SK-MEL-5 (cell line): ENCODE measurements at regions not wholly inside any gene's neighbourhood (a gene's known extent, or its start where the extent isn't known, plus 50 kb on each side); places are given as distances from the start of the nearest gene placed in this dataset.

Source experiments
- DNase-seq: peaks from one replicate; pipeline ENCODE4 v3.0.0-alpha.2; 2016; ENCODE audit warnings: low read depth, low spot score
- in situ Hi-C: cut with HindIII; loops from 2 replicates; pipeline ENCODE4 v1.10.0; 2016; ENCODE audit warnings: low sequenced_read_pairs, high pct_unique_total_duplicates, low pct_unique_long_range_greater_than_20kb

DNA sequence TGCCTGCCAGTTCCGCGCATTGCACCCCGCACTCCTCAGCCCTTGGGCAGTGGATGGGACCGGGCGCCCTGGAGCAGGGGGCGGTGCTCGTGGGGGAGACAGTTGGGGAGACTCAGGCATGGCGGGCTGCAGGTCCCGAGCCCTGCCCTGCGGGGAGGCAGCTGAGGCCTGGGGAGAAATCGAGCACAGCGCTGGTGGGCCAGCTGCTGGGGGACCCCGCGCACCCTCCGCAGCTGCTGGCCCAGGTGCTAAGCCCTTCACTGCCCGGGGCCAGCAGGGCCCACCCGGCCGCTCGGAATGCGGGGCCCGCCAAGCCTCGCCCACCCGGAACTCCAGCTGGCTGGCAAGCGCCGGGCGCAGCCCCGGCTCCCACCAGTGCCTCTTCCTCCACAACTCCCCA, 488.8 kb upstream of the CHST9 start:
- DNase-seq: no peak
- in situ Hi-C loops: no loop called here

DNA sequence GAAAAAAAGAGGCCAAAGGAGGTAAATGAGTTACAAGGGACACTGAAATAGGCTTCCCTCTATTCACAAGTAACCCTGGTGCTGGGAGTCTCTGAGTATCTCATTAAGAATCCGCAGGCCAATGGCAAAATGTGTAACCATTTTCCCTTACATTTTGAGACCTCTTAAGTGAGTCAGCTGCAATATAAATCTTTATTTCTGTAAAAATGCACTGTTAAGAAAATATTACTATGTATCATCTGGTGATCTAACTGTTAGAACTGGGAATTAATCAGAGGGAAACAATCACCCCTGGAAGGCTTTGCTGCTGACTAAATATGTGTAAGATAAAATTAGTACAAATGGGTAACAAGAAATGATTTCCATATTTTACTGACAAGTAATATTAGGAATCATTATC, 483.1 kb upstream of the CHST9 start:
- in situ Hi-C loops: no loop called here
- no peak for DNase-seq

DNA sequence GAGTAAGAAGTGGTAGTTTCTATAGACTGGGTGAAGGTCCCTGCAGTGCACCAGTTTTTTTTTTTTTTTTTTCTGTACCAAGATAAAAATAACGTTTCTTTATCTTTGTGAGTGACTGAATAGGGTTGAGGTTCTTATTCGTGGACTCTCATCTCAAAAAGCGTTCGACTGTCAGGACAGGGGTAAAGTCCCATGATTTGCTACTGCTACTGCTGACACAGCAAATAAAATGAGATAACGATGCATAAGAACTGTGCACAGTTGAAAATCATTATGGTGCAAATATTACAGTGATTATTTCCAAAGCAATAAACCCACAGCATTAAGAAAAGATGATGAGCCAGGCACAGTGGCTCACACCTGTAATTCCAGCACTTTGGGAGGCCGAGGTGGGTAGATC, 482.0 kb upstream of the CHST9 start:
- no peak for DNase-seq
- in situ Hi-C loops: no loop called here

DNA sequence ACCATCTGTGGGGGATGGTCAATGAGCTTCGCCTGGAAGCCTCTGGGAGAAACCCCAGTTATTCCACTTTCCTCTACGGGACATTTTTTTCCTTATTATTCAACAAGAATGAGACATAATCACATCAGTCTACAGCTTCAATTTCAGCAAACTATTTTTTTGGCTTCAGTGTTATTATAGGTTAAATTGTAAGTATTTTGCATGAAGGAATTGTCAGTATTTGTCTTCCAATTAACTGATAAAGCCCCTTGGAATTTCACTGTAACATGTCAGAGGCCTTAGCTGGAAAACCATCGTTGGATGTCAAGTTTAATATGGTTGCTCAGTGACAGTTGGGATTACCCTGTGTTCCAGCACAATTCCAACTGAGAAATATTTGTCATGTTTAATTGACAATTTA, 480.9 kb upstream of the CHST9 start:
- in situ Hi-C loops: no loop called here
- DNase-seq: no peak

DNA sequence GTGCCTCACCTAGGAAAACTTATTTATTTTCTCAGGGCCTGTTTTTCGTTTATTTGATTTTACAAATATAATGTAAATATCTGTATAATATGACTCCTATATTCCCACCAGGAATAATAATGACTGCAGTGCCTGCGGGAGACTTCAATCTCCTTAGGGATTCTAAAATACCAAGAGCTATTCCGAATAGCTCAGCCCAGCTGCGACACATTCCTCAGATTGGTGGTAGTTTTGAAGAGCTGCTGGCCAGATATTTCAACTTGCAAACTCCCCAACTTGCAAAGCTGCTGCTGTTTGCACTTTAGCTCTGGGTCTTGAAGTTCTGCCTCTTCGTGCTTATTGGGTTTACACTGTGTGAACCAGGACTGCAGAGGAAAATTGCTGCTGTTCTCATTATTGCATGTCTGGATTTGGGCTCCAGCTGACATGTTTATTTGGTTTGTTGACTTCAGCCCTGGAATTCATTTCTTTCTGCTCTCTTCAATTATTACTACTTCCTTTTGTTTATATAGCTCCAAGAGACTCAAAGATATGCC, 480.2 kb upstream of the CHST9 start:
- DNase-seq: no peak
- in situ Hi-C loops: no loop called here

DNA sequence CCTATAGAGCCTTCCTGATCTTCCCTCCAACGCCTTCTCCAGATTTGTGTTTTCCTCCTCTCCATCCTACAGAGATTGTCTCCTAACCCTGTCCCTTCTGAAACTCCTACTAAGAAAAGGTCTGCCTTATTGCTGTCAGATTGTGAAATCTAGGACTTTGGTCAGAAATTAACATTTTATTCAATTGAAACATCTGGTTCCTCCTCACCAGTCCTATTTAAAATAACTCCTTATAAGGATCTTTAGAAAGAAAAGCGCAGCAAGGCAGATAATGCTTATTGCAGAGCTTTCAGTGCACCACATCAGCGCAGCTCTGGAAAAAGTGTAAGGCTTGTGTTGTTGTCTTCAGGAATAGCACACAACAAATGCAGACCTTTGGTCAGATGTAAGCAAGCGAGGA, 477.8 kb upstream of the CHST9 start:
- no peak for DNase-seq
- in situ Hi-C loops: no loop called here

DNA sequence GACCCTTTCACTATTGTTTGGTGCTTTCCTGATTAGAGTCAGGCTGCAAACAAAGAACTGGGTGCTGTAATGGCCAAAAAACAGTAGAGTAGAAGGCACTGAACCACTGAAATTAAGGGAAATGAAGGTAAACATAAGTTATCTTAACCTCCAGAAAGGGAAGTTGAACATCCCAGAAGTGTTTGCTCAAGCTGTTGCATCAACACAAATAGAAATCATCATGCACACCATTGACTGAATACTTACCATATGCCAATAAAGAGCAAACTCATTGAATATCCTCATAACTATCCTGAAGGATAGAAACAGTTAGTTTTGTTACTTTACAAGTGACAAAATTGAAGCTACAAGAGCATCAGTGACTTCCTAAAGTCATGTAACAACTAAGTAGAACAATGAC, 477.4 kb upstream of the CHST9 start:
- in situ Hi-C loops: no loop called here
- no peak for DNase-seq

DNA sequence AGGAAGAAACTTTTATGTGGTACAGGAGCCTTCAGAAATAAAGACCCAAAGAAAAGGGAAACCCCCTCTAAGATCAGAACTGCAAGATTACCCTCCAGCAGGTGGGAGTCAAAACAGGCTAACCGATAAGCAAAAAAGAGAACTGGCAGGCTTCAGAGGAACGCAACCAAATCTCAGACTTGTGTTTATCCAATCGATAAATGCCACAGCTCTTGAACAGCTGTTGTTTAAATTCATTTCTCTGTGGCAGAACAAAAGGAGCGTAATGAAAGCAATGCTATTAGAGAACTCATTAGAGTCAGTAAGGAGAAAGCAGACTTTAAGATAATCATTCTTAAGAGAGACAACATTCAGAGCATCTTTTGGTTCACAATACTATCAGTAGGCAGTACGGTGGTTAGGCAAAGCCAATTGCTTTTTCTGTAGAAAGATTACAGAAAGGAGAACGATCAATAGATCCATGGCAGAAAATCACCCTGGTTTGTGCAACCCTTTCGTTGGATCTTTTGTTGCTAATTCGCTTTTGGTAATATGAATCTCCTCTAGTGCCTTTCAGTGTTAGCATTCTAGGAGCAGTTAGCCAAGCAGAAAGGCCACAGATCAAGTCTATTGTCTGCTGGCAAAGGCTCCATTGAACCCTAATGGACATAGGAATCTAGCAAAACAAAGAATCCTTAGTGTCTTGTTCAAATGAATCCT, 476.4 kb upstream of the CHST9 start:
- DNase-seq: no peak
- in situ Hi-C loops: no loop called here

DNA sequence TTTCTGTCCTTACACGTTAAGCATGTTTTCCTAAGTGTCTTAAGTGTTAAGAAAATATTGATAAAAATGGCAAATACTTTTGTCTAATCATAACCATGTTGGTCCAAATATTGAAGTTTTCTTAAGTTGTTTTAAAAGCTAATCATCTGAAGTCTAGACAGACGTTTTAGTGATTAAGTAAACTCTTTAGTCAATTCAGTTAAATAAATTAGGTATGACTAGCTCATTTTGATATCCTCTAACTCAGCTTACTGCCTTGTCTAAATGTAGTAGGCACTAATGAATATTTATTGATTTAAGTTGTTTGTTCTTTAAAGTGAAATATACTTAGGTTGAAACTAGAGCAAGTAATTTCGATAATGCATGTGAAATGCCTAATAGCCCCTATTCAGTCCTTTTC, 471.8 kb upstream of the CHST9 start:
- no peak for DNase-seq
- in situ Hi-C loops: no loop called here

DNA sequence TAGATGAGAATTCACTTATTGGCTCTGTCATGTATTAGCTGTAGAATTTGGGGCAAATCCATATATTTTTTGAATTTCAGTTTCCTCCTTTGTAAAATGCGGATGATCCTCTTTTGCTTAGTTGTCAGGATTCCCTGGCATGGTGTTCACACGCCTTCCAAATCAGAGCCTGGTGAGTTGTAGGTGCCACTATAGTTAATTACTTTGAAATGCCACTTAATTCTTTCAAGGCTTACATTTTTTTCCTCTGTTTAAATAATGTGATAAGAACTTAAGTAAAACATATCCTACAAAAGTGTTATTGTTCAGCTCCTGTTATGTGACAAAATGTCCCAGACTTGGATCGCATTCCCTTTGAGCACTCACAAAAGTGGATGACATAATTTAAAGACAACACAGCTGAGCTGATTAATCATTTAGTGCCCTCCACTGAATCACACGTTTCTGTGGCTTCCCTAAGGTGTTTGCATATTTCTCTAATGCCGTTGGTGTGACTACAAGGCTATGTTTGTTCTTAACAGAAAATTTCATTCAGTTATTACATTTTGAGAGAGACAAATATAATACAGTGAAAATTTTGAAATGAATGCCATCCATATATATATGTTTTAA, 471.2 kb upstream of the CHST9 start:
- in situ Hi-C loops: no loop called here

DNA sequence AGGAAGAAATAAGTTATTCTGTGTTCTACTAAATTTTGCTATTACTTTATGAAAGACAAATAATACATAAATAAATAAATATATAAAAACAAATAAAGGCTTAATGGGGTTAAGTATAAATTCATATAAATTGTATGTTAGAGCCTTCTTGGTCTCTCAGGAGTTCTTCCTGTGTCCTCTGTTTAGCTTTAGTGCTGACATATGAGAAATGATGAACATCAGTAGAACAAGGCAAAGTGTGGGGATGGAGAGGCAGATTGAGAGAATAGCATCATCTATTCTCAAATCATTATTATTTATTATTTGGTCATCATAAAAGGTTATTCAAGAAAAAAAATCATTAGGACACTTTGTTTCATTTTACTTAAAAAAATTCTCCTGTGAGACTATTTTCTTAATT, 468.1 kb upstream of the CHST9 start:
- DNase-seq: no peak
- in situ Hi-C loops: no loop called here

More for the DNA sequence above, 471.2 kb upstream of the CHST9 start:
- no peak for DNase-seq

DNA sequence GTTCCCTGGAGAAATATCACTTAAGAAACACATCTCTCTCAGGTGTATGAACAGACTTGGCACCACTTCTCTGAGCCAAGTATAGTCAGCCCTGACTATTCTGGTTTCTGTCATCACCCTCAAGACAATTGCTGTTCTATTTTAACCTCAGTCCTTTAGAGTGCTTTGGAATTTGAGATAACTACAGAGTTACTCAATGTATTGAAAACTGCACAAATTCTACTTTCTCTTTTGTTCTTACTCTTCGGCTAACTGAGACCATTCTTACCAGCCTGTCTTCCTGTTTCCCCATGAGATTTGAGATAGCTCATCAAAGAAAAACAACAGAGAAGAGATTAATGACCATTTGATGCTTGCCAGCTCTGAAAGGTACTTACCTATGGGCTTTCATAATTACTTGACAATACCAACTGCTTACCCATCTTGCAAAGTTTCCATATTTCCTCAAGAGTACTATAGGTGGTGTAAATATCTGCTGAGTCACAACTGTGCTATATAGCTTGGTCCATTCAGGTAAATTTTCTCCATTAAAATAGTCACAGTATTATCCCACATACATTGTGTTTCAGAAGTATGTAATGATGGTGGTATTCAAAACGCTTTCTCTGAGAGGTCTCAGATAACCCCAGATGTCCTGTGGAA, 467.5 kb upstream of the CHST9 start:
- DNase-seq: no peak
- in situ Hi-C loops: no loop called here

DNA sequence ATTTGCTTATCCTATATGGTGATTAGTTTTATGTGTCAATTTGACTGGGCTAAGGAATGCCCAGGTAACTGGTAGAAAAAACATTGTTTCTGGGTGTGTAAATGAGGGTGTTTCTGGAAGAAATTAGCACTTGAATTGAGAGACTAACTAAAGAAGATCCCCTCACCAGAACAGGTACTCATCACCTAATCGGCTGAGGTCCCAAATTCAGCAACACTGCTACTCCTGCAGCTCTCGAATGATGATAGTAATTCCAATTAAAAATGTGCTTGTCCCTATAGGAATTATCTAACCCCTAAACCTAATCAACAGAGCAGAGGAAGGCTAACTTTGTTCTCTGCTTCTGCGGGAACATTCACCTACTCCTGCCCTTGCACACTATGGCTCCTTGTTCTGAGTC, 464.5 kb upstream of the CHST9 start:
- DNase-seq: no peak
- in situ Hi-C loops: no loop called here

DNA sequence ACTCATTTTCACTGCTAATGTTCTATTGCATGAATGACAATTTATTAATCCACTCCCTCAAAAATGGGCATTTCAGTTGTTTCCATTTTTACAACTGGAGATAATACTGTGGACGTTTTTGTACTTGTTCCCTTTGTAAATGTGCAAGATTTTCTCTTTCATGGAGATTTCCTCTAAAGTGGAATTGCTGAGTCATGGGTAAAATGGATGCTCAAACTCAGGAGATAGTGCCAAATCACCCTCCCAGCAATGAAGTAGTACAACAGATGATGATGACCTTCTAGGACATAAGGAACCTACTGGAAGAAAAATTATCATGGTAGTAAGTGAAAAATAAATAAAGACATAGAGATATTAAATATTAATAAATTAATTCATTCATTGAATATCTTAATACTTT, 460.8 kb upstream of the CHST9 start:
- DNase-seq: no peak
- in situ Hi-C loops: no loop called here

DNA sequence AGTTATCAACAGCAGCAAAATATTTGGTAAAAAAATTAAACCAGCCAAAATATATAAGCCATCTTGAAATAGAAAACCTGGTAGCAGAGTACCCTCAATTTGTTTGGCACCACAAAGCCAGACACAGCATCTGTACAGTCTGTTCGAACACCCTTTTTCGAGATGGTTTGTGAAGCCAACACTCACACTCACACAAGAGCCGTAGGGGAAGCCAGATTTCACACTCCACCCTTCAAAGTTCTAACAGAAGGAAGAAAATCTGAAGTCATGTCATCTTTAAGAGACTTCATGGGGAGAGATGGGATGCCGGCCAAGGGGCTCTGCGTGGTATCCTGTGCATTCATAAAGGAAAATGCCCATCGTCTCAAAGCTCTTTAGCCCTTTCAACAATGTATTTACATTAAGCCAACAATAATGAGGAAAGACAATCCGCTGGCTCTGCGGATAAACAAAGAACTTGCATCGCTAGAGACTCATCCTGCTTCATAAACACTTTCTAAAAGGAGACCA, 451.5 kb upstream of the CHST9 start:
- in situ Hi-C loops: no loop called here
- DNase-seq: no peak

DNA sequence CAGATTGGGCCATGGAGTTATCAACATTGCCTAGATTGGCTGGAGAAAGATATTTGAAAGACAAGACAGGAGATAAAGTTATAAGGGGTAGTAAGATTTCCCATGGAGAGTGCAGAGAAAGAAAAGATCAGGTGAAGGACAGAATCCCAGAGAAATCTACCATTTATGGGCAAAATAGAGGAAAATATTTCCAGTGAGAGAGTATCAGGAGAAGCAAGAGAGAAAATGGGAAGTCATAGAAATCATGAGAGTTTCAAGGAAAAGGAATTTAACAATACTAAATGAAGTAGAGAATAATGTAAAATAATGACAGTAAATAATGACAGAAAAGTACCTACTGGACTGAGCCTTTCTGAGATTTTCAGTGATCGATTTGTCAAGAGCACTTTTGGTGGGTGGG, 447.6 kb upstream of the CHST9 start:
- no peak for DNase-seq
- in situ Hi-C loops: no loop called here

DNA sequence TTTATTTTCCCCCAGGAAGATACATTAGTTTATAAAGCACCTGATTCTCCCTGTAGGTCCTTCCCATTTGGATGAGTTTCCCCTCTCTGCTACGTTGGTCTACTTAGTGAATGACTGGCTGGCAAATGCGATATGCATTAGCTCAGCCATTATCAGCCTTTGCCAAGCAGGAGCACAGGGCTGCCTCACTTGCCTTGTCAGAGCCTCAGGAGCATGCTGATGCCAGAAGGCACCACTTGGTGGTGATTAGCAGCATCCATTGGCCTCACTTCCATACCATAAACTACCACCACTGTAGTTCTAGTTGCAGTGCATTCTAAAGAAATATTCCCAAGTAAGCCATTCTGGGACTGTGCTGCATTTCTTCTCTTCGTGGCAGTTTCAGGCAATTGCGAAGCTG, 442.8 kb upstream of the CHST9 start:
- DNase-seq: peak; percentile 9
- in situ Hi-C loops: no loop called here

DNA sequence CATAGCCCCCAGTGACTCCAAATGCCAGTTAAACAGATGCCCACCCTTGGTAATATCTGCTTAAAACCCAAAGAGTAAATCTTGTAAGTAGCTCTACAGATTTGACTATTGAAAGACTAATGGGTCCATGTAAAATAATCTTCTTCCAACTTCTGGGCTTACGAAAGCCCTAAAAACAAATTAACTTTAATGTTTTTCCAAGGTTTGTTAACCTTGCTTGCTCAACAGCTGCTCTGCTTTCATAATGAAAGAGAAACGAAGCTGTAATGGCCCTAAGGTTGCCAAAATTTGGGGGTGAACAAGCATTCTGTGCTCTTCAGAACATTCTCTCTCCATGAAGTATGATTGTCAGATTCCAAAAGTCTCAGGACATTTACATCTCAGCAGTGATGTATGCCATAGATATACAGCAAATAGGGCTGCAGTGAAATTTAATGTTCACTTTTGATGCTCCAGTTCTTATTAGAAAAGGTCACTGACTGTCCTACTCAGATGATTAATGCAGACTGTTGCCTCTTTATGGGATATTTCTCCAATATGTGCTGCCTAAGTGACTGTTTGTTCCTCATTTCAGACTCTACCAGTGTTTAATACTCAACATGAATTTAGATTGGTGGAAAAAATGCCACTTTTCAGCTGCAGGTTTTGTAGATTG, 436.3 kb upstream of the CHST9 start:
- DNase-seq: no peak
- in situ Hi-C loops: no loop called here
